K562 (cell line): ENCODE measurements at regions not wholly inside any gene's neighbourhood (a gene's known extent, or its start where the extent isn't known, plus 50 kb on each side); places are given as distances from the start of the nearest gene placed in this dataset.

Source experiments
- ATAC-seq: fragments of 200-7000 bp; cut with Tn5 transposase; 3 replicates; pipeline ENCODE4 v1.9.1; 2020; ENCODE audit warnings: moderate library complexity
- BruUV-seq: library from RNA; stranded (reverse); fragments of 400-500 nt; replicated peaks from 2 replicates; lab custom pipeline; 2021; lab: Mats Ljungman, UMichigan
- CTCF ChIA-PET: fragments of 300-600 bp; formaldehyde crosslinking; extraction: SDS; loops from one replicate; lab custom pipeline; 2021; ENCODE audit warnings: low intra/inter-chr PET ratio; lab: Yijun Ruan, JAX
- POLR2A ChIA-PET: fragments of 300-600, 350-650 bp; sonication (Branson Sonifier 250); formaldehyde crosslinking; extraction: SDS; loops from one replicate; lab custom pipeline; 2021; ENCODE audit warnings: antibody characterized with exemption, inconsistent platforms; lab: Yijun Ruan, JAX
- DNase-seq, 4 experiments: peaks; one replicate each; pipeline versions ENCODE4 v3.0.0 to v3.0.0-alpha.2; 2011 to 2018; ENCODE audit warnings: low spot score in 3 of 4, mixed read lengths in 3 of 4; ENCODE audit errors: extremely low read depth in 1 of 4
- FAIRE-seq: peaks from 2 replicates; lab custom pipeline; 2011; peaks lifted over from hg19 to GRCh38; lab: Jason Lieb, UNC
- H2AFZ ChIP-seq: 2 replicates; pipeline ENCODE4 v1.6.0; 2011; ENCODE audit warnings: low read depth, low read length, control low read depth, inconsistent platforms
- H3K27ac ChIP-seq: fragments of 200-600 bp; 3 replicates; pipeline ENCODE4 v1.8.0; 2011; ENCODE audit warnings: low read depth, mild to moderate bottlenecking, control low read depth, inconsistent platforms, low read length, moderate library complexity, mixed read lengths; ENCODE audit errors: extremely low read depth
- H3K27me3 ChIP-seq, 2 experiments: fragments of 300-600 bp in 1 of 2; 2 replicates in 1 of 2; 3 replicates in 1 of 2; pipeline versions ENCODE4 v1.6.0 to v1.8.0; 2011; ENCODE audit warnings: inconsistent platforms in 2 of 2, low read length in 2 of 2, mild to moderate bottlenecking in 1 of 2, mixed read lengths in 1 of 2, moderate library complexity in 1 of 2; ENCODE audit not compliant: control insufficient read depth in 2 of 2, insufficient read depth in 2 of 2
- H3K36me3 ChIP-seq: fragments of 300-600 bp; 3 replicates; pipeline ENCODE4 v1.8.0; 2011; ENCODE audit warnings: mild to moderate bottlenecking, low read length, inconsistent platforms; ENCODE audit not compliant: control insufficient read depth, insufficient read depth
- H3K4me1 ChIP-seq, 2 experiments: fragments of 200-600 bp in 1 of 2; replicated peaks in 1 of 2; 2 replicates in 1 of 2; 3 replicates in 1 of 2; pipeline versions ENCODE4 v1.5.1 to v1.8.0; 2011; ENCODE audit warnings: inconsistent platforms in 2 of 2, low read length in 2 of 2, mild to moderate bottlenecking in 1 of 2, mixed read lengths in 1 of 2, moderate library complexity in 1 of 2; ENCODE audit not compliant: control insufficient read depth in 2 of 2, insufficient read depth in 2 of 2
- H3K4me2 ChIP-seq: 2 replicates; pipeline ENCODE4 v1.6.1; 2011; ENCODE audit warnings: low read length, control low read depth, inconsistent platforms, mixed read lengths; ENCODE audit not compliant: insufficient read depth
- H3K4me3 ChIP-seq: fragments of 200-600 bp; sonication (generic), shearing (Covaris generic); 2 replicates; pipeline ENCODE4 v1.5.1; 2016; ENCODE audit warnings: control low read depth, inconsistent platforms
- H3K79me2 ChIP-seq: fragments of 200-600 bp; 3 replicates; pipeline ENCODE4 v1.8.0; 2011; ENCODE audit warnings: low read length, inconsistent platforms; ENCODE audit not compliant: control insufficient read depth, insufficient read depth
- H3K9ac ChIP-seq, 2 experiments: 2 replicates each; pipeline versions ENCODE4 v1.6.0 to v1.6.1; 2011; ENCODE audit warnings: low read depth in 2 of 2, low read length in 2 of 2, control low read depth in 1 of 2, inconsistent platforms in 1 of 2, mild to moderate bottlenecking in 1 of 2, mixed read lengths in 1 of 2; ENCODE audit not compliant: insufficient read depth in 1 of 2
- H3K9me1 ChIP-seq: one replicate; pipeline ENCODE4 v1.6.0; 2011; ENCODE audit warnings: inconsistent platforms, mild to moderate bottlenecking, low read length, moderate library complexity; ENCODE audit not compliant: control insufficient read depth, insufficient read depth
- H3K9me3 ChIP-seq: replicated peaks from 2 replicates; pipeline ENCODE4 v1.5.1; 2011; ENCODE audit warnings: low read depth, low read length, inconsistent platforms; ENCODE audit not compliant: control insufficient read depth, insufficient read depth
- H4K20me1 ChIP-seq: replicated peaks from 2 replicates; pipeline ENCODE4 v1.6.1; 2011; ENCODE audit warnings: low read length, inconsistent platforms, mixed read lengths; ENCODE audit not compliant: control insufficient read depth, insufficient read depth
- ADNP ChIP-seq: fragments of 200-800 bp; sonication (Bioruptor generic); IDR thresholded peaks from 2 replicates; pipeline ENCODE4 v1.6.1; 2016; ENCODE audit warnings: missing genetic modification characterization, missing compliant biosample characterization
- CHAMP1 ChIP-seq: fragments of 450-650 bp; IDR thresholded peaks from 2 replicates; pipeline ENCODE4 v1.6.1; 2016; ENCODE audit warnings: mild to moderate bottlenecking
- HDAC3 ChIP-seq: fragments of 450-650 bp; IDR thresholded peaks from 2 replicates; pipeline ENCODE4 v1.6.1; 2018; ENCODE audit warnings: borderline replicate concordance, mild to moderate bottlenecking, moderate library complexity; ENCODE audit not compliant: partially characterized antibody
- JUN ChIP-seq, 2 experiments: sonication (generic) in 1 of 2; formaldehyde crosslinking in 1 of 2; IDR thresholded peaks; 2 replicates each; pipeline versions ENCODE4 v1.6.1 to v1.8.0; 2012 to 2022; ENCODE audit warnings: borderline replicate concordance in 2 of 2, mild to moderate bottlenecking in 2 of 2, improper control_type of control experiment in 1 of 2, low read depth in 1 of 2, low read length in 1 of 2, missing genetic modification reagents in 1 of 2
- MCM7 ChIP-seq, 2 experiments: fragments of 450-650 bp; IDR thresholded peaks; 2 replicates each; pipeline ENCODE4 v1.6.1; 2016 to 2018
- NCOA4 ChIP-seq: fragments of 450-650 bp; IDR thresholded peaks from 2 replicates; pipeline ENCODE4 v1.6.1; 2018; ENCODE audit warnings: mild to moderate bottlenecking; ENCODE audit not compliant: partially characterized antibody
- POLR2H ChIP-seq: IDR thresholded peaks from 2 replicates; pipeline ENCODE4 v1.6.1; 2016; ENCODE audit warnings: missing genetic modification characterization, low read depth, mild to moderate bottlenecking, control low read depth, missing compliant biosample characterization, moderate library complexity
- SAP30 ChIP-seq: fragments of 200-600 bp; sonication (generic); IDR thresholded peaks from 2 replicates; pipeline ENCODE4 v1.6.1; 2012; ENCODE audit warnings: borderline replicate concordance, low read depth, mild to moderate bottlenecking, moderate library complexity, low read length, control low read depth, inconsistent platforms; ENCODE audit not compliant: insufficient read depth, poor library complexity, severe bottlenecking
- SMAD2 ChIP-seq: fragments of 150-350 bp; IDR thresholded peaks from 2 replicates; pipeline ENCODE4 v1.6.1; 2014; ENCODE audit warnings: low read depth, mild to moderate bottlenecking, low read length
- STAT6 ChIP-seq: sonication (generic); formaldehyde crosslinking; IDR thresholded peaks from 2 replicates; pipeline ENCODE4 v1.8.1; 2023; ENCODE audit warnings: mild to moderate bottlenecking, missing genetic modification reagents
- ZNF224 ChIP-seq: sonication (generic); formaldehyde crosslinking; IDR thresholded peaks from 2 replicates; pipeline ENCODE4 v1.8.0; 2022; ENCODE audit warnings: mild to moderate bottlenecking, missing genetic modification reagents
- ZNF282 ChIP-seq: sonication (generic); formaldehyde crosslinking; IDR thresholded peaks from 2 replicates; pipeline ENCODE4 v1.8.1; 2023; ENCODE audit warnings: missing genetic modification reagents
- ZNF311 ChIP-seq: fragments of 250-450 bp; sonication (Bioruptor Pico); IDR thresholded peaks from 2 replicates; pipeline ENCODE4 v1.4.0; 2020; ENCODE audit warnings: mild to moderate bottlenecking, moderate library complexity
- ZNF695 ChIP-seq: fragments of 450-650 bp; formaldehyde crosslinking; IDR thresholded peaks from 2 replicates; pipeline ENCODE4 v1.4.0; 2020; ENCODE audit warnings: mild to moderate bottlenecking, moderate library complexity
- WGBS: fragments of 100-300 bp; shearing (Covaris generic); methylation state at CpG from one replicate; pipeline ENCODE4 v1.1.6; 2016; ENCODE audit warnings: low coverage, mixed read lengths; ENCODE audit not compliant: insufficient coverage; ENCODE audit errors: missing lambda C conversion rate; 5-methylcytosine and 5-hydroxymethylcytosine counted together
- in situ Hi-C: fragments of 300-500 bp; cut with MboI; formaldehyde crosslinking; loops from 4 replicates; pipeline ENCODE4 v1.15.0; 2018; ENCODE audit warnings: inconsistent platforms, mixed read lengths
- intact Hi-C: fragments of 100-400 bp; cut with micrococcal nuclease; formaldehyde crosslinking; loops from 2 replicates; pipeline ENCODE4 v1.14.2; 2022
- TF ChIP-seq, protein P1 (sequence below), 3 experiments: fragments of 200-800 bp in 1 of 3; sonication (Bioruptor generic) in 1 of 3; sonication (generic) in 1 of 3; formaldehyde crosslinking in 1 of 3; IDR thresholded peaks; 2 replicates each; pipeline versions ENCODE4 v1.6.1 to v1.8.0; 2016 to 2022; ENCODE audit warnings: mild to moderate bottlenecking in 2 of 3, missing compliant biosample characterization in 2 of 3, missing genetic modification characterization in 2 of 3, missing genetic modification reagents in 1 of 3

- TF ChIP-seq STAT6 (no peak), NCOA4 (no peak), ZNF311 (CRISPR knock-in tag) (no peak), JUN (IDR thresholded peaks at IDR 0.05; ENCODE audit: borderline replicate concordance, low read depth, low read length) (no peak), JUN (CRISPR knock-in tag; IDR thresholded peaks at IDR 0.05; ENCODE audit: borderline replicate concordance) (no peak)
These were observed 157.1 kb upstream of the CDH6 start (continued) for GRCh38 chr5:31036411-31036810.

- ChIA-PET POLR2A (interaction anchor here (1.5 kb wide), 1 partner anchor 10 kb away, joined by 4 read pairs; no protein-coding TSS in a partner anchor), CTCF (no interaction called here)
- TF ChIP-seq CHAMP1 (no peak), ZNF282 (no peak), ADNP (tag) (no peak), SMAD2 (no peak), MCM7 (IDR thresholded peaks at IDR 0.05) (no peak), POLR2H (tag) (no peak), ZNF695 (CRISPR knock-in tag) (no peak), HDAC3 (no peak), SAP30 (no peak), ZNF224 (CRISPR knock-in tag) (no peak)
- TF ChIP-seq, protein P1, sequence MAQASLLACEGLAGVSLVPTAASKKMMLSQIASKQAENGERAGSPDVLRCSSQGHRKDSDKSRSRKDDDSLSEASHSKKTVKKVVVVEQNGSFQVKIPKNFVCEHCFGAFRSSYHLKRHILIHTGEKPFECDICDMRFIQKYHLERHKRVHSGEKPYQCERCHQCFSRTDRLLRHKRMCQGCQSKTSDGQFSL (CRISPR knock-in tag; IDR thresholded peaks at IDR 0.05): no peak
- TF ChIP-seq, protein P1 (tag; IDR thresholded peaks at IDR 0.05): no peak
These were observed 160.2 kb upstream of the CDH6 start for GRCh38 chr5:31033295-31033694.

More at GRCh38 chr5:31033295-31033694, 160.2 kb upstream of the CDH6 start:
- Histone ChIP-seq H3K9ac (no peak overlapping the region), H3K79me2 (no peaks in the 10 kb centered on the region), H3K27me3 (no peaks in the 10 kb centered on the region), H3K36me3 (no peaks in the 10 kb centered on the region), H3K9me1 (no peaks in the 10 kb centered on the region), H4K20me1 (no peaks in the 10 kb centered on the region), H3K4me1 (no peaks in the 10 kb centered on the region), H2AFZ (no peak overlapping the region), H3K9me3 (no peaks in the 10 kb centered on the region), H3K4me2 (no peak overlapping the region), H3K27ac (no peak overlapping the region), H3K4me3 (no peak overlapping the region)
- FAIRE-seq (no peak), ATAC-seq (no peak), DNase-seq (no peak)
- in situ Hi-C loops: no loop called here
- intact Hi-C loops: no loop called here
- 0% methylated on average over 1 of the region's 1 CpG for WGBS
- no TSS peak for BruUV-seq
